Lower leg skin (tissue), 3 donors: ENCODE measurements at regions not wholly inside any gene's neighbourhood (a gene's known extent, or its start where the extent isn't known, plus 50 kb on each side); places are given as distances from the start of the nearest gene placed in this dataset.

Experiments used
- CTCF ChIP-seq, 3 donors: fragments of 450-650 bp; IDR thresholded peaks; one replicate each; pipeline ENCODE4 v1.5.1; 2016; ENCODE audit warnings: antibody characterized with exemption in 3 of 3, mild to moderate bottlenecking in 3 of 3, moderate library complexity in 2 of 3
- POLR2A ChIP-seq, 2 donors: fragments of 450-650 bp; IDR thresholded peaks; one replicate each; pipeline ENCODE4 v1.6.1; 2016 to 2017; ENCODE audit warnings: antibody characterized with exemption in 2 of 2, mild to moderate bottlenecking in 1 of 2, moderate library complexity in 1 of 2

- no peak for TF ChIP-seq CTCF (IDR thresholded peaks at IDR 0.05)
- TF ChIP-seq POLR2A (IDR thresholded peaks at IDR 0.05): no peak
Observed at GRCh38 chr7:115226410-115226809, 304.5 kb downstream of the MDFIC start.
